ENCODE measurements at regions not wholly inside any gene's neighbourhood (a gene's known extent, or its start where the extent isn't known, plus 50 kb on each side); places are given as distances from the start of the nearest gene placed in this dataset.

- TF ChIP-seq CTCF (IDR thresholded peaks at IDR 0.05) (no peak), POLR2A (IDR thresholded peaks at IDR 0.05) (no peak)
Observed at GRCh38 chr20:50260479-50261221, 70.0 kb downstream of the CEBPB start.

All from adrenal gland (tissue), 5 donors.